GM18858 (cell line): ENCODE measurements at regions not wholly inside any gene's neighbourhood (a gene's known extent, or its start where the extent isn't known, plus 50 kb on each side); places are given as distances from the start of the nearest gene placed in this dataset.
"Not testable (repeated sequence)": the region's sequence is repeated elsewhere in the genome, so short reads cannot be mapped to it uniquely, and the experiment has no call there.

ENCODE experiments used
- ATAC-seq: cut with Tn5 transposase; IDR thresholded peaks from one replicate; pipeline ENCODE4 v1.9.1; 2021; ENCODE audit not compliant: unreplicated experiment

- no peak for ATAC-seq
These were observed 1719.2 kb upstream of the PIK3C3 start for GRCh38 chr18:40235836-40236235.

GRCh38 chr18:40235323-40235722 lies 1719.7 kb upstream of the PIK3C3 start:
- ATAC-seq: no peak

DNA sequence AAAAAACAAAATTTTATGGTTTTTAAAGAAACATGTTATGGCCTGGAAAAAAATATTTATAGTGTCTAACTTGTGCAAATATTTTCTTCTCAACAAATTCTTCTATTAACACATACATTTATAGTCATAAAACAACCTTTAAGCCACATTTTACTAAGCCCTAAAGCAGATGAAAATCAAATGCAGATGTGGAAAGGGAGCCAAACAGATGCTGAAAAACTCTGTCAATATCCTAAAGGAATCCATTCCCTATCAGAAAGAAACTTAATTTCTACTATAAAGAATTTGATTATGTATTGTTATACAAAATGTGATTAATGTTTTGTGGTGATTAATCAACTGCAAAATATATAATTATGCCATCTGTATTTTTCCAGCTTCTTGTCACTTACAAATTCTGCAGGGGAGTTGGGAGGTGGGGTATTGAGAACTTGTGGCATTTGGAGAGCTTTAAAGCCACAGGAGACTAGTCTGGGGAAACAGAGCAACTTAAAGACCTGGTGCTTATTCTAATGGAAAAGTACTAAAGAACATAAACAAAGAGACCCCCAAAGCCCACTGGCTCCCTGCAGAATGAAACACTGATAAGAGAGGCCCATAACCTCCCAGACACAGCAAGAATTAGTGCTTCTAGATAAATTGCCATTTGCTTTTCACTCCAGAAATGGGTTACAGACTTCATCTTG lies 1721.0 kb upstream of the PIK3C3 start:
- ATAC-seq: no peak

- ATAC-seq: no peak
These were observed 1732.3 kb upstream of the PIK3C3 start for GRCh38 chr18:40222776-40223175.

DNA sequence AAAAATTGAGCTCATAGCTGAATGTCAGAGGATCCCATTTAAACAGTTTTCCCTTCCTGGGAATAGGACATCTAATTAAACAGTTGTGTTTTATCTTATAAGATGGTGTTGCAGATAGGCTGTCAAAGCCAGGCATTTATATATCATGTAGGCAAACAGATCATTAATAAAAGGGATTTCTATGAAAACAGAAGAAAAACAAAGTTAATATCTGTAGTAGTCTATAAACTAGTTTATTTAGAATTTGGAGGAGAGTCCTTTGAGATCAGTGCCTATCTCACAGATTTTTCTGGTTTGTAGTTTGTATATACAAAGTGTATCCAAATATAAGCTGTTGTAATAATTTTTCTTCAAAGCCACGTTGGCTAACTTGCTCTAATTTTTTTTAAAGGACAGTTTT lies 1738.2 kb upstream of the PIK3C3 start:
- ATAC-seq: no peak

DNA sequence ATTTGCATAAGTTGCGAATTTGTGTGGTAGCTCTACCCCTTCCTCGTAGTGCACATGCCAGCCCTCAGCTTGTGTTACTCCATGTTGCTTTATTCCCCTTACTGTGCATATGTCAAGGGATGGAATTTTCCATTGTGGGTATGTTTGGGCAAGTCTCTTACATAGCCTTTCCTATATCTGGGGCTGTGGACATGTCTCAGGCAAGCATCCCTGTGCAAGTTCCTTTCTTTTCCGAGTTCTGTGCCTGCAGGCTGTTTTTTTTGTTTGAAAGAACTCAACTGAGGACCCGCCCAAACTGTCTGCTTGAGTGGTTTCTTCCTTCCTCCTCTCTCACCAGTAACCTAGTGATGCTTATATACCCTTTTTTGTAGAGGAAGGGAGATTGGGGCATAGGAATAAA lies 1739.1 kb upstream of the PIK3C3 start:
- no peak for ATAC-seq

- no peak for ATAC-seq
These were observed 1744.3 kb upstream of the PIK3C3 start for GRCh38 chr18:40210696-40211095.

DNA sequence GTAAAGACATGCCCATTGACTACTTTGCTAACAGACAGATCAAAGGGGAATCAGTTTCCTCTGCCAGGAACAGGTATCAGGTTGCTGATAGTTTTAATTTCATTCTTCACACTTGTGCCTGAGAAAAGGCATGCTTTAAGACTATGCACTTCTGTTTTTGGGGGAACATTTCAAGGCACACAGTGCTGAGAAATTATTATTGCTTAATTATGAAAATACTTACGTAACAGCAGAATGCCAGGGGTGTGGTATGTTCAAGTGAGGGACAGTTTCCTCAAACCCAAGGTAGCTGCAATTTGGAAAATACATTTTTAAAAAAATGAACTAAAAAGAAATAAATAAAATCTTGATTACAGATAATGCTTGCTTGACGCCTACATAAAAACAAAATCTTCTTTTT lies 1746.1 kb upstream of the PIK3C3 start:
- ATAC-seq: no peak

DNA sequence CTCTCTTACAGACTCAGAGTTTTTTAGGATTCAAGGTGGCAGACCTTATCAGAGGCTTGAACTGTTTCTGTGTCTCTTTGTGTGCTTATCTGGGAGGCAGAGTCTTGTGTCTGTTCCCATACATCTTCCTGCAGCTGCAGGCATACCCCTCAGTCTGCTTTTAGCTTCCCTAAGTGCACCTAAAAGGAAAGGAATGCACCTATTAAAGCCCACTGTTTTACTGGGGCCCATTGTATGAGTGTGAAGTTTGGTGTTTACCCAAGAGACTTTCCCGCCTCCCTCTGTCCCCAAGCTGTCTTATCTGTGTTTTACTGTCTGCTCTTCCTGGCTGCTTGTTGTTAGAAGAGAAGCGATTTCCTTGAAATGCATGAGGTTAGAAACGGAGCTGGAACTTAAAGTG lies 1757.3 kb upstream of the PIK3C3 start:
- no peak for ATAC-seq

DNA sequence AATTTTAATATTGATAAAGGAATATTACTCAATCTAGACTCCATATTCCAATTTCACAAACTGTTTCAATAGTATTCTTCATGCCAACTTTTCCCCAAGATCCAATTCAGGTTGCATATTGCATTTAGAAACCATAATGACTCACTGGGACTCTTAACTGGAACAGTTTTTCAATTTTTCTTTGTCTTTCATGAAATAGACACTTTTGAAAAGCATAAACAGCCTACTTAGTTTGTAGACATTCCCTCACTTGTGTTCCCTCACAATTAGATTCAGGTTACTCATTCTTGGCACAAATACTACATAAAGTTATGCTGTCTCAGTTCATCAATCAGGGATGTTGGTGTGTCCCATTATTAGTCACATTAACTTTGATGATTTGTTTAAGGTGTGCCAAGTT lies 1768.4 kb upstream of the PIK3C3 start:
- ATAC-seq: no peak

- no peak for ATAC-seq
These were observed 1775.1 kb upstream of the PIK3C3 start for GRCh38 chr18:40179729-40180461.

GRCh38 chr18:40168026-40168425 lies 1787.0 kb upstream of the PIK3C3 start:
- no peak for ATAC-seq

GRCh38 chr18:40163254-40163653 lies 1791.8 kb upstream of the PIK3C3 start:
- no peak for ATAC-seq

DNA sequence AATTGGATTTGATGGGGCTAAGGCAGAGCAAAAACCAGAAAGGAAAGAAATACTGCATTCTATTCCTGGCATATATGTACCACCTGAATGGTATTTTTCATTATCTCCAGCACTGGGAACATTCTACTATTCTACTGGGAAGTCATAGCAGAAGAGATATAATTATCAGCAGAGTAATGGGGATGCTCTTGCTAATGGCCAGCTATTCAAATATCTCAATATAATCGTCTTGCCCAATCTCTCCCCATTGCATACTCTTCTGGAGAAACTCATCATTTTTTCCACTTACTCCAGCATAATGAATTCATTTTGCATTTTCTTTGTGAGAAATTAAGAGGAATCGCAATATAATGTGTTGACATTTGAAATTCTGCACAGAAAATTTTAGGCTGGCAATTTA lies 1794.7 kb upstream of the PIK3C3 start:
- ATAC-seq: no peak

GRCh38 chr18:40159141-40160017 lies 1795.7 kb upstream of the PIK3C3 start:
- no peak for ATAC-seq

- ATAC-seq: no peak
These were observed 1797.9 kb upstream of the PIK3C3 start for GRCh38 chr18:40157120-40157519.

DNA sequence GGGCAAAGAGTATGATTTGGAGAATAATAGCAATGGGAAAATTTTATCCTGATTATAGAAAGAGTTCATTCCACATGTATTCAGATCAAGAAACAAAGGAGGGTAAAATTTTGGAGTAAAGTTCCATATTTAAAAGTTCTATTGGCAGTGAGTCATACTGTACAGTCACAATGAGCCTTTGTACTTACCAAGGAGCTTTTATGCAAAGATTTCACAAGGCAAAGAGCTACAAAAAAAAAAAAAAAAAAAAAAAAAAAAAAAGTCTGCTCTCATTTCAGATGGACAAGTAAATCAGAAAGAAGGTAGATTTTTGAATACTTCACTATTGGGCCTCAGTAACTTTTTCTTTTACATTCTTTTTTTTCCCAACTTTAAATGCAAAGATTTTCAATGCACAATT lies 1802.2 kb upstream of the PIK3C3 start:
- no peak for ATAC-seq

DNA sequence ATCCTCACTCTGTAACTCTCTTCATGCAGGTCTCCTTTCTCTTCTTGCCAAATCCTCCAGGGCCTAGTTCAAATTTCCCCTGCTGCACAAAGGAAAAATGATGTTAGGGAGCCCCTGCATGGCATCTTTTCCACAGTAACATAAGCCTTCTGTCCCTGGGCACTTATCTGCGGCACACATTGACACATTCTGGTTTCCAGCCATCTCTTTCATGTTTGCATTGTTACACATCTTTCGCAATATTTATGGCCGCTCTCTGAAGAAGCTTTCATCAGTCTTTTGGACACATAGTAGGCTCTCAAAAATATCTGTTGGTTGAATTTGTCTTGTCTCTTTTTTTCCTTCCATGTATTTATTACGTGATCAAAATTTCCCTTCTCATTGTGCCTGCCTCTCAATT lies 1806.1 kb upstream of the PIK3C3 start:
- ATAC-seq: no peak

- ATAC-seq: no peak
These were observed 1821.8 kb upstream of the PIK3C3 start for GRCh38 chr18:40133253-40133652.

DNA sequence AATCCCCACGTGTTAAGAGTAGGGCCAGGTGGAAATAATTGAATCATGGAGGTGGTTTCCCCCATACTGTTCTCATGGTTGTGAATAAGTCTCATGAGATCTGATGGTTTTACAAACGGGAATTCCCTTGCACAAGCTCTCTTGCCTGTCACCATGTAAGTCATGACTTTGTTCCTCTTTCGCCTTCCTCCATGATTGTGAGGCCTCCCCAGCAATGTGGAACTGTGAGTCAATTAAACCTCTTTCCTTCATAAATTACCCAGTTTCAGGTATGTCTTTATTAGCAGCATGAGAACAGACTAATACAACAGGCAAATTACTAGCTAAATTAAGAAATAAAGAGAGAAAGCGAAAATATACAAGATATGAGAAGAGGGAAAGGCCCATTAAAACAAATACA lies 1822.6 kb upstream of the PIK3C3 start:
- not testable (repeated sequence) for ATAC-seq

GRCh38 chr18:40124107-40124506 lies 1830.9 kb upstream of the PIK3C3 start:
- no peak for ATAC-seq
